Embryonic facial prominence (tissue), 1 donor: ENCODE measurements at regions not wholly inside any gene's neighbourhood (a gene's known extent, or its start where the extent isn't known, plus 50 kb on each side); places are given as distances from the start of the nearest gene placed in this dataset.
"Not testable (repeated sequence)": the region's sequence is repeated elsewhere in the genome, so short reads cannot be mapped to it uniquely, and the experiment has no call there.

ENCODE experiments used
- DNase-seq: peaks from one replicate; pipeline ENCODE4 v3.0.0-alpha.2; 2016; ENCODE audit errors: extremely low spot score

DNA sequence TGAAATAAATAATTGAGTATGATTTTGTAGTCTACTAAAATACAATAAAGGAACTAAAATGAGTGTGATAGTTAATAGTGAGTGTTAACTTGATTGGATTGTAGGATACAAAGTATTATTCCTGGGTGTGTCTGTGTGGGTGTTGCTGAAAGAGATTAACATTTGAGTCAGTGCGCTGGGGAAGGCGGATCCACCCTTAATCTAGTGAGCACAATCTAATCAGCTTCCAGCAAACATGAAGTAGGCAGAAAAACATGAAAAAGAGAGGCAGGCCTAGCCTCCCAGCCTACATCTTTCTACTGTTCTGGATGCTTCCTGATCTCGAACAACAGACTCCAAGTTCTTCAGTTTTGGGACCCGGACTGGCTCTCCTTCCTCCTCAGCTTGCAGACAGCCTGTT lies 1716.6 kb downstream of the MRPL39 start:
- DNase-seq: no peak

DNA sequence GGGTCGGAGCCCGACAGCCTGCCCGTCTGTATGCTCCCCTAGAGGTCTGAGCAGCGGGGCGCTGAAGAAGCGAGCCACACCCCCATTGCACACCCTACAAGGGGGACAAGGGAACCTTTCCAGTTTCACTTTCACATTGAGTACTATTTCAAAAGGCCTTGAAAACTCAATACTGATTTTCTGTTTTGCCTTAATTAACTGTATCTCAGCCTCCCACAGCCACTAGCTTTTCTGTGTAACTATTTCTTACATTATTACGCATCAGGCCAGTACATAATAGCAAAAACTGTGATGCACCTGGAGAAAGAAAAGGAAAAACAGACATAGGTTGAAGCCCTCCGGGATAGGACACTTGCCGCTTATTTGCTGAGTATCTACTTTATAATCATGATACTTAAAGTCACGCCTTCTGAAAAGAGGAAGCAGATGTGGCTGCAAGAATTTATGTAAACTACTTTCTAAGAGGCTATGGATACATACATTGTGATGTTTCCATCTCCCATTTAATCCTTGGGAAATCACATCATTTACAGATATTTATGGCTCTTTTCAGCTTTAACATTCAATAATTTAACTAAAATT lies 1719.5 kb downstream of the MRPL39 start:
- no peak for DNase-seq

DNA sequence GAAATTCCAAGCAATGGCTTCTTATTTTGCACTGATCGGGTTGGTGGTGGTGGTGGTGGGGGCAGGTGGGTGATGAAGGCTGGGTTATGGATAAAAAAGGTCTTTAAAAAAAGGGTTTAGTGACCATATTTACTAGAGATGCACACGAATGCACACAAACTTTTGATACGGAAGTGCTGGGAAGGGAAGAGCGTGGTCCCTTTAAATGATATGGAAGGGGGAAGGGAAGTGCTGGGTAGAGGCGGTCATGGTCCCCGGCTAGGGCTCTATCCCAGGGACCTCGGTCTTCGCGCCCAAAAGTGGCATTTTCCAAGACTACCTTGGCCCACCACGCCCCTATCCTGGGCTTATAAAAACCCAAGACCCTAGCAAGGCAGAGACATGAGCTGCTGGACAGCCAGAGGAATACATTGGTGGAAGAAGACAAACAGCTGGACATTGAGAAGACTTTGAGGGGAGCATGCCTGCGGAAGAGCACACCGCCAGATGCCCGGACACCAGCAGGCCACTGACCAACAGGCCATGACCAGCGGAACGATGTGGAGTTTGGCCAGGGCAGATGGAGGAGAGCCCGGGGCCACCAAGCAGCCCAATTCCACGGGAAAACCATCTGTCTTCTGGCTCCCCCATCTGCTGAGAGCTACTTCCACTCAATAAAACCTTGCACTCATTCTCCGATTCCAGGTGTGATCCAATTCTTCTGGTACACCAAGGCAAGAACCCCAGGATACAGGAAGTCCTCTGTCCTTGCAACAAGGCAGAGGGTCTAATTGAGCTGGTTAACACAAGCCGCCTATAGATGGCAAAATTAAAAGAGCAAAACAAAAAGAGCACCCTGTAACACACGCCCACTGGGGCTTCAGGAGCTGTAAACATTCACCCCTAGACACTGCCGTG lies 1720.2 kb downstream of the MRPL39 start:
- DNase-seq: no peak

DNA sequence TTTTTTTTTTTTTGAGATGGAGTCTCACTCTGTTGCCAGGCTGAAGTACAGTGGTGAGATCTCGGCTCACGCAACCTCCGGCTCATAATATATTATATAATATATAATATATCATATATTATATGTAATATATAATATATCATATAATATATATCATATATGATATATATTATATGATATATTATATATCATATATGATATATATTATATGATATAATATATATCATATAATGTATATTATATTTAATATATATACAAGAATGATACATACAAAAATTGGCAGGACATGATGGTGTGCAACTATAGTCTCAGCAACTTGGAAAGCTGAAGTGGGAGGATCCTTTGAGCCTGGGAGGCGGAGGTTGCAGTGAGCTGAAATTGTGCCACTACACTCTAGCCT lies 1725.5 kb downstream of the MRPL39 start:
- DNase-seq: no peak

DNA sequence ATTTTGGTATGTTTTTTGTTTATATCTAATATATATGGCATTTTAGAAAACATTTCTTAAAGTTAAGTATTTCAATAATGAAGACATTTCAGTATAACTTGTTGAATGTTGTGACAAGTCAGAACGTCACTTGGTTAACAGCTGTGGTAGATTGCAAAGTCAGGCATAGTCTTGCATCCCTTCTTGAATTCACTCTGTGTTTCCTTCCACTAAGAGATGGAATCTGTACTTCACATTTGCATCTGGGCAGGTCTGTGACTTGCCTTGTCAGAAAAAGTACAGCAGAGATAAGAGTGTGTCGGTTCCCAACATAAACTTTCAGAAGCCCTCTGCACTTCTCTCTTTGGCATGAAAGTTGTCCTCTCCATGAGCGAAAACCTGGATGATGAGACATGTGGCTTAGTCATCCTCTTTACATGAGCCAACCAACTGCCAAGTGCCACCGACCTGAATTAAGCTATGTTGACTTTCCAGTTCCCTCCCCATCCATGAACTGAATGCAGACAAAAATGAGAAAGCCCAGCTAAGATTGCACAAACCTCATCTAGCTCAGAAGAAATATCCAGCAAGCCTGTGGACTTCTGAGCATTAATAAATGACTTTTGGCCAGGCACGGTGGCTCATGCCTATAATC lies 1730.2 kb downstream of the MRPL39 start:
- DNase-seq: no peak

DNA sequence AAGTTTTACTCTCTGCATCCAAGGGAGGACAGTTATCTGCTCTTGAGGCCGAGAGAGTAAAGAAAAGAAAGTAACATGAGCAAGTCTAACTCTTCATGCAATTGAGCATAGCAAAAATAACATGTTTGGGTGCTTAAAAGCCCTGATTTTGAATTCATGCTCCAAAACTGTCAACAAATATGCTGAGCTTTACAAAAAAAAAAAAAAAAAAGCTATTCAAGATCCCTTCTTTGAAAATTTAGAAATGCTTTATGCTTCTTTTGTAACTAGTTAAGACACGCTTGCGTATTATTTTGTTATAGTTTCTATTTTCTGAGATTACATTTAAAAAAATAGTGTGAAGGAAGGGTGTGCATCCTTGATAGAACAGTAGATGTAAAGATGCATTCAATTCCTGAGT lies 1733.0 kb downstream of the MRPL39 start:
- DNase-seq: no peak

DNA sequence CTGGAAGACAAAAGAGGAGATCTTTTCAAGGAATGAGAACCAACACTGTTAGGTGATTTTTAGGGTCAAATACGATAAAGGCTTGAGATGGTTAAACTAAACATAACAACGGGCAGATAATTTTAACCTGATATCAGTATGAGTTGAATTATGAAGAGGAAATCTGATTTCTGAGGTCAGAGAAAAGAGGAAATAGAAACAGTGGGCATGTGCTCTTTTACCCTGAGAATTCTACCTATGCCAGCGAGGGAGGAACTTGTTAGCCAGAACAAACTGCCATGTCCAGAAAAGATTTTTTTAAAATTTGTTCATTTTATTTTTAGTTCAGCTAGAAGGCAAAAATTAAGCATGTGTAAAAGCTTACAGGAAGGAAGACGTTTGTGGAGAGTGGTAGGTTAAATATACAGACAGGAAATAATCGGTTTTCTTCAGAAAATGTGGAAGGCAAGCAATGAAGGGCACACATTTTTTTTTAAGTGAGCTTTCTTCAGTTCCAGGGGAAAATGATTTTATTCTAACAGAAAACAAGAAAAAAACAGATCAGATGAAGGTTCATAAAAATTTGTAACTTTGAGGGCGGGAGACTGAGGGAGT lies 1745.3 kb downstream of the MRPL39 start:
- no peak for DNase-seq

DNA sequence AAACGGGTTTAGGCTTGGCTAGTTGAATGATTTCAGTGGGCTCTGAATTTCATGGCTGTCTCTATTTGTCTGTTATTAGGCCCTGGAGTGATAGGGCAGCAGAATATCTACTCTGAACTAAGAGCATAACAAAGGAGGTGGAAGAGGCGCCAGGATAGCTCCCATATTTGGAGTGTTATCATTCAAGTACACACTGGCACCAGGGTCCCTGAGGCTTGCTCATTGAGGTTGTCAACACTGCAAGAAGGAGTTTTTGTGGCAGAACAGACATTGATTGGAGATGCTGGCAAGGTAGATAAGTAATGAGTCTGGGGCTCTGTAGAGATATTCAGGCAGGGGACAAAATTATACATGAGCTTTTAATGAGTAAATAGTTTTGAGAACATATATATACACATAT lies 1748.4 kb downstream of the MRPL39 start:
- DNase-seq: no peak

DNA sequence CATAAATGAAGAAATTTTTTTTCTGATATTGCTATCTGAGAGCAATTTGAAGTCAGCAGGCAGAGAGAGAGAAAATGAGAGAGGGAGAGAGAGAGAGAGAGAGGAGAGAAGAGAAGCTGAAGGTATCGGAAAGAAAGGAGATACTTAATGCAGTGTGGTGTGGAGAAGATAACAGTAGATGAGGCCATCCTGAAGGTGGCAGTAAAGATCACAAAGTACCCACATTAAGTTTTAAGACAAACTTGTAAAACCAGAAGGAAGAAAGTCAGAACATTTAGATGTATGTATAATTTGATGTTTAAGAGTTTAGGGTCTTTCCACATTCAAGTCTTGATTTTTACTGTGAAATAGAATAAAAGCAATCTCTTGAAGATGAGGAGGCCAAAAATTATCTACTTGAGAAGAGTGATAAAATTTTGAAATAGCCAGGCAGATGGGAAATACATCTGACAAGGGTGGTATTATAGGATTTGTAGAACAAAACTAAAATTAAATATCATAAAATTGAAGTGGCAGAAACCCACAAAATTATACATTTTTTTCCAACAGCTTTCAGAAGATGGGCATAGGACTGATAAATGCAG lies 1753.4 kb downstream of the MRPL39 start:
- no peak for DNase-seq

DNA sequence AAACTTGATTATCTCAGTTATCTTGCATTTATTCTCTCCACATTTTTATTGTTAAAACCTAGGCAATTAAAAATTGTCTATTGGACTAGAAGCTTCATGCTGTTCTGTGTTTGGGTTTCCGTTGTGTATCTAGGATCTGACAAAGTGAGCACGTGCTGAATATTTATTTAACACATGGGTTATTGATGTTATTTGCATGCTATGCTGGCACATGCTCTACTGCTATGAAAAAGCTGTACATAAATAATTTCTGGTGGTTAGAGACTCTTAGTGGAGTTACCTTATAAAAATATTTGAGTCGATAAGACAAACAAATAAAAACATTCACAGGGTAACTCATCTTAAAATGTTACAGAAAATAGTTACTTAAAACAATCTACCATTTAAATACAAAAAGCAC lies 1769.7 kb downstream of the MRPL39 start:
- no peak for DNase-seq

DNA sequence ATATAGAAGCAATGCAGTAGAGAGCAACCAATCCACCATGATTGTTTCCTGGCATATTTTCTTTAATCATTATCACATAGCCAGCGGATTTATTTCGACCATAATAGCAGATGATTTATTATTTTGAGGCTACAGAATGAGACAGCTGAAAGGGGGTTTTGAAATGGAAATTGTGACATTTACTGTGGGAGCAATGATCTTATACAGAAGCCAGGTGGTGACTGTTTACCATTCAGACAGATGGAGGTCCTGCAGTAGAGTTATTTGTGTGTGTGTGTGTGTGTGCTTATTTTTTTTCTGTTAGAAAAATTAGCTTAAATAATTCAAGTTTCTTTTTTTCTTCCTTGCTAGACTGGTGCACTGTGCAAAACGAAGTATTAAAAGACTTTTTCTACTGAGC lies 1784.5 kb downstream of the MRPL39 start:
- no peak for DNase-seq

DNA sequence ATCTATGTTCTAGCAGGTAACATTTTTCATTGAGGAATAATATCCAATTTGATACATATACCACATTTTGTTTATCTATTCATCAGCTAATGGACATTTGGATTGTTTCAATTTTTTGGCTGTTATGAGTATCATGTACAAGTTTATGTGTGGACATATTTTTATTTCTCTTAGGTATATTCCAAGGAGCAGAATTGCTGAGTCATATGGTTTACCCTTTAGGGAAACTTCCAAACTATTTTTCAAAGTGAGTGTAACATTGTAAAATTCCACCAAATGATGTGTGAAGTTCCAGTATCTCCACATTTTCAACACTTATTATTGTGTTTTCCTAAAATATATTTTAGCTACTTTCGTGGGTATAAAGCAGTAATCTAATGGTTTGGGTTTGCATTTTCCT lies 1789.9 kb downstream of the MRPL39 start:
- no peak for DNase-seq

DNA sequence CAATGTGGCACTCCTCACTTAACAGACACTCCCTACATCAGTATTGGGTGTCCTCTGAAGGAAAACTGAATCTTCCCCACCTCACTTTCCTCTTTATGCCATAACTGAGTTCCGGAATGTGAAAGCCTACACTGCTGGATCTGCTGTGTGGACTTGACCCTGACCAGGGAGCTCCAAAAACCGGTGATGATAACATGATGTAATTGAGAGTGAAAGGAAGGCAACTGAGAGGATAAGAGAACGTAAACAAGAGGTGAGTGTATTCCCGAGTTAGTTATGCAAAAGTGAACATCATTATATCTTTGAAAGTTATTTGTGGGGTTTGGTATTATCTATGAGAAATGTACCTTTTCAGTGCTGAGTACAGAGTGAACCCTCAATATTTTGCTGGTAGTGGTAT lies 1794.8 kb downstream of the MRPL39 start:
- DNase-seq: no peak

DNA sequence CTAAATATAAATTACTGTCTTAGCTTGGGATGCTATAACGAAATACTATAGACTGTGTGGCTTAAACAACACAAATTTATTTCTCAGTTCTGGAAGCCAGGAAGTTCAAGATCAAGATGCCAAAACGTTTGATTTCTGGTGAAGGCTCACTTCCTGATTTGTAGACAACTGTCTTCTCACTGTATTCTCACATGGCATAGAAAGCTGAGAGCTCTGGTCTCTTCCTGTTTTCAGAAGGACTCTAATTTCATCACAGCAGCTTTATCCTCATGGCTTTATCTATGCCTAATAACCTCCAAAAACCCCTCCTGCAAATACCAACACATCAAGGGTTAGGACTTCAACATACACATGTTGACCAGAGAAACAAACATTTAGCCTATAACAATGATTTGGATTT lies 1795.5 kb downstream of the MRPL39 start:
- DNase-seq: no peak

DNA sequence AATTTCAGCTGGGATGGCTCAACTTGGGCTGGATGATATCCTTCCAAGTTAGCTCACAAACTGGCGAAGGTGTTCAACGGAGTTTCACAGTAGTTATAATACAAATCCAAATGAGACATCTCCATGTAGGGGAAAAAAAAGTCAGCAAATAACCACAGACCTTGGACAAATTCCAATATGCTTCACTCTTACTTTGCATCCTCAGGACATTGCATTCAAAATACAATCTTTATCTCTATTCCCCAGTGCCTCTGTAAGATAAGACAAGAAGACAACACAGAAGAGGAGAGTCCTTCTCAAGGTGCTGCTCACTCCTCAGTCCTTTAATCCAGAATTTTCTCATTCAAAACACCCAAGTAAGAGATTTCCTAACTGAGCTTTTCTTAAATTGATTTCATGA lies 1797.7 kb downstream of the MRPL39 start:
- no peak for DNase-seq

DNA sequence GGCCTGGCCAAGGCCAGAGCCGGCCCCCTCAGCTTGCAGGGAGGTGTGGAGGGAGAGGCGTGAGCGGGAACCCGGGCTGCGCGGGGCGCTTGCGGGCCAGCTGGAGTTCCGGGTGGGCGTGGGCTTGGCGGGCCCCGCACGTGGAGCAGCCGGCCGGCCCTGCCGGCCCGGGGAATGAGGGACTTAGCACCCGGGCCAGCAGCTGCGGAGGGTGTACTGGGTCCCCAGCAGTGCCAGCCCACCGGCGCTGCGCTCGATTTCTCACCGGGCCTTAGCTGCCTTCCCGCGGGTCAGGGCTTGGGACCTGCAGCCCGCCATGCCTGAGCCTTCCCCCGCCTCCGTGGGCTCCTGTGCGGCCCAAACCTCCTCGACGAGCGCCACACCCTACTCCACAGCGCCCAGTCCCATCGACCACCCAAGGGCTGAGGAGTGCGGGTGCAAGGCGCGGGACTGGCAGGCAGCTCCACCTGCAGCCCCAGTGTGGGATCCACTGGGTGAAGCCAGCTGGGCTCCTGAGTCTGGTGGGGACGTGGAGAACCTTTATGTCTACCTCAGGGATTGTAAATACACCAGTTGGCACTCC lies 1800.2 kb downstream of the MRPL39 start:
- DNase-seq: not testable (repeated sequence)

DNA sequence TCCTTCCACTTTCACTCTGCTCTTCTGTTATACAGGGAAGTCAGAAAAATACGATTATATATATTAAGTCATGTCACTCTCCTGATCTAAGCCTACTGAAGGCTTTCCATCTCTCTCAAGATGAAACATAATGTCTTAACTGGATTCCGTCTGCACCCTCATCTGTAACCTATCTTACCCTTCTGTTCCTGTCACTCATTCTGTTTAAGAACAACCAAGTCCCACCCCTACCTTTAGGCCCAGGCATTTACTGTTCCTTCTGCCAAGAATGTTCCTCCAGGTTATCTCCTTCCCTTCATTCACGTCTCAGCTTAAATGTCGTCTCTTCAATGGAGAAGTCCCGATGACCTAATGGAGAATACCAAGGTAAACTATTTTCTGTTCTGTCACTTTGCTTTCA lies 1802.4 kb downstream of the MRPL39 start:
- DNase-seq: no peak

DNA sequence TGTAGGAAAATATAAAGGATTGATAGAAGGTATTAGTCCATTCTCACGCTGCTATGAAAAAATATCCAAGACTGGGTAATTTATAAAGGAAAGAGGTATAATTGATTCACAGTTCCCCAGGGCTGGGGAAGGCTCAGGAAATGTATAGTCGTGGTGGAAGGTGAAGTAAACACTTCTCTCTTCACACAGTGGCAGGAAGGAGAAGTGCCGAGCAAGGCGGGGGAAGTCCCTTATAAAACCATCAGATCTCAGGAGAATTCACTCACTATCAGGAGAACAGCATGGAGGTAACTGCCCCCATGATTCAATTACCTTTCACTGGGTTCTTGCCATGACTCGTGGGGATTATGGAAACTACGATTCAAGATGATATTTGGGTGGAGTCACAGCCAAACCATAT lies 1806.0 kb downstream of the MRPL39 start:
- DNase-seq: no peak

DNA sequence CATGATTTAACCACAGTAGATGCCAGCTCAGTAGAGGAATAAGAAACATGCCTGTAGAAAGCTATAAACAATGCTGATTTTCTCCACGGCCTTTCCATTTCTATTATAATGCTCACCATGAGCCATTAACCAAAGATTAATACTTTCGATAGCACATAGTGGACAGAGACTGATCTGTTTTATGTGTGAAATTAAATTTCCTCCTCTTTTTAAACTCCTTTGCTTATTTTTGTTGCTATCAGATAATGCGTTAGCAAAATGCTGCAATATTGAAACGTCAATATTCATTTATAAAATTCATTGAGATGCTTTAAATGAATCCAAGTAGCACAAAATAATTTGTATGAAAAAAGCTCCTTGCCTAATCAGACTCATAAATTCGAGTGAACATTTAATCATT lies 1807.9 kb downstream of the MRPL39 start:
- DNase-seq: no peak

DNA sequence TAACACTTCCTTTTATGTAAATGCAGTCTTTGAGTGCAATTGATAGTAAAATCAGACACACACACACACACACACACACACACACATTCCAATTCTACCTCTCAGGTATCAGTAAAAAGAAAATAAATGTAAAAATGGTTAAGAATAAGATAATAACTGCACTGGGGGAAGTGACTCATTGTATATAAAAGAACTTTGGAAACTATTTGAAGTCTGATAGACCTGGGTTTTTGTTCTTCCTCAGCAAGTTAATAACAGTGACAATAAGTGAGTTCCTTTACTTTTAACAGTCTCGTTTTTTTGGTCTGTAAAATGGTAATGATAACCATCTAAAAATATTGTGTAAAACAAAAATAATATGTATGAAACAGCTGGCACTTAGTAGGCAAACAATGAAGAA lies 1815.0 kb downstream of the MRPL39 start:
- no peak for DNase-seq

DNA sequence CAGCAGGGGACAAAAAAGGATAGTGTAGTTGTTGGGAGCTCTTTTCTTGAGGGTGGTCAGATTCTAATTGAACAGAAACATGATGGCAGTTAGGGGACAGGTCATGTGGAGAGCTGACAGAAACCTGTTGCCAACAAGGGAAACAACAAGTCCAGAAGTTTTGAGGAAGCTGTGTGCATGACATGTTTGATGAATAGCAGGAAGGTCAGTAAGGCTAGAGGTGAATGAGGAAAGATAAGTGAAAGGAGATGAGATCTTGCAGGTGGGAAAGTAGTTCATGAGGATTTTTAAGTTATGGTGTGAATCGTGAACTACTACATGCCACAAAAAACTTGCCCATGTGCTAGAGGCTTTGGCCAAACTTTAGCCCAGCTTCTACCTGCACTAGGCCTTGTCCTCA lies 1817.4 kb downstream of the MRPL39 start:
- DNase-seq: no peak

DNA sequence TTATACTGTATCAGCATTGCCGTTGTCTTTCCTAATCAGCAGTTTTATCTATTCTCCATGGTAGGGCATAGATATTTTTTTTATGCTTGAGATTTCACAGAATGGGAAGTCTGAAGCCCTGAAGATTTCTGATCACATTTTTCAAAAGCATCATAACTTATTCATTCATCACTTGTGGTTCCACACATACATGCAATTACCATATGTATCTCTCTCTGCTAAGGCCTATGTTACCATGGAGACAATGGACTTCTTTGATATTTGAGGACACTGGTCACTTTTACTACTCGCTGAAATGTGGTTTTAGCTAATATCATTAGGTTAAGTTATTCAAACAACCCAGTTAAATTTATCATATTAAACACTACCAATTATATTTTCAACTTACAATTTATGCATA lies 1827.0 kb downstream of the MRPL39 start:
- no peak for DNase-seq
